HL-60 (cell line): ENCODE measurements at regions not wholly inside any gene's neighbourhood (a gene's known extent, or its start where the extent isn't known, plus 50 kb on each side); places are given as distances from the start of the nearest gene placed in this dataset.

ENCODE experiments used
- DNase-seq, 2 experiments: peaks; one replicate each; pipeline ENCODE4 v3.0.0-alpha.2; 2010 to 2020; ENCODE audit warnings: low read depth in 1 of 2, low spot score in 1 of 2
- H3K27ac ChIP-seq: fragments of 250-450 bp; sonication (Bioruptor Pico); replicated peaks from 2 replicates; pipeline ENCODE4 v1.5.1; 2020; ENCODE audit warnings: mild to moderate bottlenecking, moderate library complexity
- H3K27me3 ChIP-seq: fragments of 250-450 bp; sonication (Bioruptor Pico); 2 replicates; pipeline ENCODE4 v1.5.1; 2021; ENCODE audit warnings: mild to moderate bottlenecking, moderate library complexity; ENCODE audit not compliant: insufficient read depth, poor library complexity, severe bottlenecking
- H3K4me3 ChIP-seq: replicated peaks from 2 replicates; pipeline ENCODE4 v1.5.1; 2011; ENCODE audit warnings: mild to moderate bottlenecking, control low read depth, low read length; ENCODE audit not compliant: insufficient read depth
- CTCF ChIP-seq: IDR thresholded peaks from one replicate; pipeline ENCODE4 v1.5.1; 2011; ENCODE audit warnings: low read length, control low read depth, inconsistent platforms; ENCODE audit not compliant: insufficient read depth
- GABPA ChIP-seq: IDR thresholded peaks from 2 replicates; pipeline ENCODE4 v1.6.1; 2012; ENCODE audit warnings: low read depth
- POLR2AphosphoS5 ChIP-seq: IDR thresholded peaks from 2 replicates; pipeline ENCODE4 v1.6.1; 2012; ENCODE audit warnings: low read depth
- SPI1 ChIP-seq: IDR thresholded peaks from 2 replicates; pipeline ENCODE4 v1.6.1; 2012; ENCODE audit warnings: low read depth, mild to moderate bottlenecking, borderline replicate concordance
- TF ChIP-seq, protein P1 (sequence below): IDR thresholded peaks from 2 replicates; pipeline ENCODE4 v1.6.1; 2012; ENCODE audit warnings: low read depth; ENCODE audit not compliant: insufficient replicate concordance

DNA sequence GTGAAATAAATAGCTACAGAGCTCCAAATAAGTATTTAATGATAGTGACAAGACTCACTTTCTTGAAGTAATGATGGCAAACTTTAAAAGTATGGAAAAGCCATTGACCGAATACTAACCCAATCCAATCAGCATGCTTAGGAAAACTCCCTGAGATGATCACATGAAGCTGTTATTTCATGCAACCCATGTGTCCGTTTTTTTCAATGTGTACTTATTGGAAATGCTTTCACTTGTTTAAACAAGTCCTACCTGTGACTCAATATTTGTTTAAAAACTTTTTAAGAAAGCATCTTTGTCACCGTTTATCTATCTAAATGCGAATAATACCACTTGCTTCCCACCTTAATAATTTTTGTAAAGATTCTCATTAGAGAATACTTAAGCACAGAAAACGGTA is 185.8 kb downstream of the NRIP1 start:
- DNase-seq, result no peak
- Histone ChIP-seq H3K27ac (no peak overlapping the region), H3K4me3 (no peak overlapping the region), H3K27me3 (no peaks in the 10 kb centered on the region)
- TF ChIP-seq GABPA, result no peak
- no peak for TF ChIP-seq CTCF
- TF ChIP-seq, protein P1, sequence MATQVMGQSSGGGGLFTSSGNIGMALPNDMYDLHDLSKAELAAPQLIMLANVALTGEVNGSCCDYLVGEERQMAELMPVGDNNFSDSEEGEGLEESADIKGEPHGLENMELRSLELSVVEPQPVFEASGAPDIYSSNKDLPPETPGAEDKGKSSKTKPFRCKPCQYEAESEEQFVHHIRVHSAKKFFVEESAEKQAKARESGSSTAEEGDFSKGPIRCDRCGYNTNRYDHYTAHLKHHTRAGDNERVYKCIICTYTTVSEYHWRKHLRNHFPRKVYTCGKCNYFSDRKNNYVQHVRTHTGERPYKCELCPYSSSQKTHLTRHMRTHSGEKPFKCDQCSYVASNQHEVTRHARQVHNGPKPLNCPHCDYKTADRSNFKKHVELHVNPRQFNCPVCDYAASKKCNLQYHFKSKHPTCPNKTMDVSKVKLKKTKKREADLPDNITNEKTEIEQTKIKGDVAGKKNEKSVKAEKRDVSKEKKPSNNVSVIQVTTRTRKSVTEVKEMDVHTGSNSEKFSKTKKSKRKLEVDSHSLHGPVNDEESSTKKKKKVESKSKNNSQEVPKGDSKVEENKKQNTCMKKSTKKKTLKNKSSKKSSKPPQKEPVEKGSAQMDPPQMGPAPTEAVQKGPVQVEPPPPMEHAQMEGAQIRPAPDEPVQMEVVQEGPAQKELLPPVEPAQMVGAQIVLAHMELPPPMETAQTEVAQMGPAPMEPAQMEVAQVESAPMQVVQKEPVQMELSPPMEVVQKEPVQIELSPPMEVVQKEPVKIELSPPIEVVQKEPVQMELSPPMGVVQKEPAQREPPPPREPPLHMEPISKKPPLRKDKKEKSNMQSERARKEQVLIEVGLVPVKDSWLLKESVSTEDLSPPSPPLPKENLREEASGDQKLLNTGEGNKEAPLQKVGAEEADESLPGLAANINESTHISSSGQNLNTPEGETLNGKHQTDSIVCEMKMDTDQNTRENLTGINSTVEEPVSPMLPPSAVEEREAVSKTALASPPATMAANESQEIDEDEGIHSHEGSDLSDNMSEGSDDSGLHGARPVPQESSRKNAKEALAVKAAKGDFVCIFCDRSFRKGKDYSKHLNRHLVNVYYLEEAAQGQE, result no peak
- TF ChIP-seq POLR2AphosphoS5, result no peak
- TF ChIP-seq SPI1, result no peak

- H3K27ac ChIP-seq, result no peak overlapping the region
- no peaks in the 10 kb centered on the region for H3K27me3 ChIP-seq
- no peak for DNase-seq
- H3K4me3 ChIP-seq, result no peak overlapping the region
- TF ChIP-seq GABPA (no peak), POLR2AphosphoS5 (no peak), SPI1 (no peak), CTCF (no peak)
- TF ChIP-seq, protein P1, result no peak
Observed at GRCh38 chr21:14877581-14878228, 187.1 kb downstream of the NRIP1 start.

GRCh38 chr21:14876524-14876840 is 188.3 kb downstream of the NRIP1 start:
- Histone ChIP-seq H3K4me3 (no peak overlapping the region), H3K27me3 (no peaks in the 10 kb centered on the region), H3K27ac (no peak overlapping the region)
- no peak for TF ChIP-seq CTCF
- TF ChIP-seq, protein P1, result no peak
- no peak for TF ChIP-seq POLR2AphosphoS5
- no peak for TF ChIP-seq SPI1
- no peak for TF ChIP-seq GABPA
- no peak for DNase-seq
